ENCODE measurements at regions not wholly inside any gene's neighbourhood (a gene's known extent, or its start where the extent isn't known, plus 50 kb on each side); places are given as distances from the start of the nearest gene placed in this dataset.

- no peak for DNase-seq (ENCODE audit: low read depth)
These were observed 155.9 kb upstream of the RASGEF1B start for GRCh38 chr4:81627590-81627989.

- DNase-seq (ENCODE audit: low read depth) = no peak
These were observed 155.1 kb upstream of the RASGEF1B start for GRCh38 chr4:81626851-81627250.

GRCh38 chr4:81625422-81626417 is 154.0 kb upstream of the RASGEF1B start:
- DNase-seq (ENCODE audit: low read depth) = no peak

- no peak for DNase-seq (ENCODE audit: low read depth)
These were observed 151.7 kb upstream of the RASGEF1B start for GRCh38 chr4:81623434-81623833.

GRCh38 chr4:81622474-81623184 is 150.9 kb upstream of the RASGEF1B start:
- DNase-seq (ENCODE audit: low read depth) = no peak

GRCh38 chr4:81622028-81622427 is 150.3 kb upstream of the RASGEF1B start:
- no peak for DNase-seq (ENCODE audit: low read depth)

GRCh38 chr4:81621490-81621889 is 149.8 kb upstream of the RASGEF1B start:
- no peak for DNase-seq (ENCODE audit: low read depth)

GRCh38 chr4:81620442-81620841 is 148.7 kb upstream of the RASGEF1B start:
- DNase-seq (ENCODE audit: low read depth) = no peak

- no peak for DNase-seq (ENCODE audit: low read depth)
These were observed 145.8 kb upstream of the RASGEF1B start for GRCh38 chr4:81617545-81617944.

- DNase-seq (ENCODE audit: low read depth) = no peak
These were observed 139.5 kb upstream of the RASGEF1B start for GRCh38 chr4:81611221-81611620.

- no peak for DNase-seq (ENCODE audit: low read depth)
These were observed 138.1 kb upstream of the RASGEF1B start for GRCh38 chr4:81609844-81610243.

- DNase-seq (ENCODE audit: low read depth) = no peak
These were observed 136.2 kb upstream of the RASGEF1B start for GRCh38 chr4:81607950-81608349.

- DNase-seq (ENCODE audit: low read depth) = no peak
These were observed 135.2 kb upstream of the RASGEF1B start for GRCh38 chr4:81606801-81607501.

GRCh38 chr4:81606166-81606565 is 134.5 kb upstream of the RASGEF1B start:
- DNase-seq (ENCODE audit: low read depth) = no peak

- DNase-seq (ENCODE audit: low read depth) = no peak
These were observed 133.6 kb upstream of the RASGEF1B start for GRCh38 chr4:81605271-81605670.

GRCh38 chr4:81604683-81605218 is 133.0 kb upstream of the RASGEF1B start:
- no peak for DNase-seq (ENCODE audit: low read depth)

GRCh38 chr4:81602854-81603253 is 131.1 kb upstream of the RASGEF1B start:
- no peak for DNase-seq (ENCODE audit: low read depth)

GRCh38 chr4:81601358-81601694 is 129.6 kb upstream of the RASGEF1B start:
- DNase-seq (ENCODE audit: low read depth) = no peak

GRCh38 chr4:81600520-81601357 is 129.0 kb upstream of the RASGEF1B start:
- no peak for DNase-seq (ENCODE audit: low read depth)

- no peak for DNase-seq (ENCODE audit: low read depth)
These were observed 128.2 kb upstream of the RASGEF1B start for GRCh38 chr4:81599742-81600380.
